Central memory CD8-positive, alpha-beta T cell (primary cell): ENCODE measurements at regions not wholly inside any gene's neighbourhood (a gene's known extent, or its start where the extent isn't known, plus 50 kb on each side); places are given as distances from the start of the nearest gene placed in this dataset.
"Not testable (repeated sequence)": the region's sequence is repeated elsewhere in the genome, so short reads cannot be mapped to it uniquely, and the experiment has no call there.

Source experiments
- ATAC-seq: fragments of 150-1000 bp; cut with Tn5 transposase; replicated peaks from 2 replicates; pipeline ENCODE4 v1.10.0; 2022; ENCODE audit warnings: mild to moderate bottlenecking, moderate FRiP score, moderate number of reproducible peaks; ENCODE audit not compliant: poor library complexity, severe bottlenecking; ENCODE audit errors: extremely low read depth
- DNase-seq, 2 donors: peaks; one replicate each; pipeline ENCODE4 v3.0.0; 2021; ENCODE audit warnings: low spot score in 2 of 2
- H3K27ac Mint-ChIP-seq: one replicate; pipeline ENCODE4 v1.8.0; 2022; ENCODE audit warnings: low read depth, mild to moderate bottlenecking, moderate library complexity, mixed read lengths
- H3K27me3 Mint-ChIP-seq: one replicate; pipeline ENCODE4 v1.8.0; 2022; ENCODE audit warnings: mixed read lengths
- H3K36me3 Mint-ChIP-seq: one replicate; pipeline ENCODE4 v1.8.0; 2022; ENCODE audit warnings: mild to moderate bottlenecking, moderate library complexity, mixed read lengths; ENCODE audit not compliant: insufficient read depth
- H3K4me1 Mint-ChIP-seq: one replicate; pipeline ENCODE4 v1.8.0; 2022; ENCODE audit warnings: mixed read lengths
- H3K4me3 Mint-ChIP-seq: one replicate; pipeline ENCODE4 v1.8.0; 2022; ENCODE audit warnings: mild to moderate bottlenecking, moderate library complexity, mixed read lengths
- H3K9me3 Mint-ChIP-seq: one replicate; pipeline ENCODE4 v1.8.0; 2022; ENCODE audit warnings: mixed read lengths

DNA sequence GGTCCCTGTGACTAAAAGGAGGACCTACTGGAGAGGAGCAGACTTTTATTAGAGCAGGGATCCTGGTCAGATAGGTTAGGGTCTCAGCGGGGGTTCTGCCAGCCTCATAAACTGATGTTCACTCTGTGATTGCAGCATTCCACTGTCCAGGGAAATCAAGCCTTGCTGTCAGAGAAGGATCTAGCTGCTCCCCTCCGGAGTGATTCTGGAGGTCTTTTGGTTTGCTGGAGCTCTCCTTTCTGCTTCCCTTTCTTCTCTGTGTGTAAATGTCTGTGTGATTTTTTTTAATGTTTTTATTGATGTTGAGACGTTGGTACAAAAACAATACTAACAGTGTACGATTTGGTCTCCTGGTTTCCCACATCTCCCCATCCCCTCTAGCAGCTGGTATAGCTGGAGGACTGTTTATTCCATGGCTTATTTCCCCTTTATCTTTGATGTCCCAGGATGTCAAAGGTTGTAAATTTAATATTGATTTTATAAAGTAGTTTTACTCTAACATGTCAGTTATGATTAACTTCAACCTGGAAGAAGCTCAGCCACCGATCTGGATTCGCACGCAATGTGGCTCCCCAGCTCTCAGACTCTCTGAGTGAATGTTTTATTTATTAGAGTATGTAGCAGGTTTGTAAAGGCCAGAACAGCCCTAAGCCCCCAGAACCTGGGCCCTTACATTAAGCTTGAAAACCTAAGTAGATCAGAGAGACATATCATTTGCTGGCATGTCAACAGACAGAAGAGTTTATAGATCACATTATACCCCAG is 202.3 kb upstream of the G2E3 start:
- Mint-ChIP-seq H3K4me1 (peaks cover 6% of the 10 kb centered on the region), H3K27ac (no peak overlapping the region), H3K36me3 (no peaks in the 10 kb centered on the region), H3K9me3 (no peaks in the 10 kb centered on the region), H3K4me3 (no peak overlapping the region), H3K27me3 (peaks cover 25% of the 10 kb centered on the region)
- DNase-seq (no peak), ATAC-seq (no peak)

DNA sequence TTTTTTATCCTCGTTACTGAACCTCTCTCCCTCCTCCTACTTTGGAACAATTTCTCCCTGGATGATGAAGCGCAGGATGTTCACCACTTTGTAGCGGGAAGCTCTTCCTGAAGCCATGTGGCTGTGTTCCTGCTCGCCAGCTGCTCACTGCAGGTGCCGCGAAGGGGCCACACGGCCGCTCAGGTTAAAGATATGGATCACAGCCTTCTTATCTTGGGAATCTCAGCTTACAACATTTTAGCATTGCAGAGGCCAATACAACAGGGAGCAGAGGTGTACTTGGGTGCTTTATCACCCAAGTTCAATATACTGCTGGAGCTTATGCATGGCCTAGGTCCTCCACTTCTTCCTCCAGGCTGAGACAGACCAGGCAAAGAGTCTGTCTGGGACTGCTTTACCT is 201.2 kb upstream of the G2E3 start:
- Mint-ChIP-seq H3K4me1 (peaks cover 6% of the 10 kb centered on the region), H3K27ac (no peak overlapping the region), H3K9me3 (no peaks in the 10 kb centered on the region), H3K4me3 (no peak overlapping the region), H3K36me3 (no peaks in the 10 kb centered on the region), H3K27me3 (peaks cover 25% of the 10 kb centered on the region)
- DNase-seq (no peak), ATAC-seq (no peak)

DNA sequence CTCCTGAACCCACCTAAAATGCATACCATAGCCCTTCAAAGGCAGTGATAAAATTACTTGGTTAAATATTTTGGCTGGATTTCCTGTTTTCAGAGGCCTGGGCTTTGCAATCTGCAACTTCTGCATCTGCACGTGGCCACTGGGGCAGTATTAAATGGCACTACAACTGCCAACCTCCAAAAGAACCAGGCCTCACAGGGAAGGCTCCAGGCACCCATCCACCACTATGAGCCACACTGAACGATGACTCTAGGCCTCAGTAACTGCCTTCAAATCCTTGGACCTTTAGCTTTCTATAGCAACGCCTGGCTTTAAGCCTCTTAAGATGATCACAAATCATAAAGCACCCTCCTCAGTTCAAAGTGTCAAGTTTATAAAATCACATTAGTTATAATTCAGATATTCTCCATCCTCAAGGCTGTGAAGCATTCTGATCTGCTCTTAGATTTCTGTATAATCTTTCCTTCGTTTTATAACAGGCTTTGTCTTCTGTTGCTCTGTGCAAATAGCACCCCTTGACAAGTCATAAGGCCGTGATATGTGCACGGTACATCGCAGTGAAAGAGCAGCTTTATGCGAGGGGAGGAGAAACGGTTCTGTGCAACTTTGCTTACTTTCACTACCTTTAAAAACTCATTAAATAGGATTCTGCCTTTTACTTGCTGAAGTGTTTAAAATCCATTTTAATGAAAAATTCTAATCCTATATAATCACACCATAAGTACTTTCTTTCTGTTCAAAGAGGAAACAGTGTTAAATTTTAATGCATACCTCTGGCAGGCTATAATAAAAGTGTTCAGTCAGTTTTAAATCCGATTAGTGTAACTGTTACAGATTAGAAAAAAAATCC is 196.4 kb upstream of the G2E3 start:
- H3K27me3 Mint-ChIP-seq: peaks cover 6% of the 10 kb centered on the region
- ATAC-seq (no peak), DNase-seq (no peak)
- no peaks in the 10 kb centered on the region for H3K9me3 Mint-ChIP-seq
- H3K4me1 Mint-ChIP-seq: no peaks in the 10 kb centered on the region
- no peak overlapping the region for H3K27ac Mint-ChIP-seq
- H3K36me3 Mint-ChIP-seq: no peaks in the 10 kb centered on the region
- H3K4me3 Mint-ChIP-seq: no peak overlapping the region

DNA sequence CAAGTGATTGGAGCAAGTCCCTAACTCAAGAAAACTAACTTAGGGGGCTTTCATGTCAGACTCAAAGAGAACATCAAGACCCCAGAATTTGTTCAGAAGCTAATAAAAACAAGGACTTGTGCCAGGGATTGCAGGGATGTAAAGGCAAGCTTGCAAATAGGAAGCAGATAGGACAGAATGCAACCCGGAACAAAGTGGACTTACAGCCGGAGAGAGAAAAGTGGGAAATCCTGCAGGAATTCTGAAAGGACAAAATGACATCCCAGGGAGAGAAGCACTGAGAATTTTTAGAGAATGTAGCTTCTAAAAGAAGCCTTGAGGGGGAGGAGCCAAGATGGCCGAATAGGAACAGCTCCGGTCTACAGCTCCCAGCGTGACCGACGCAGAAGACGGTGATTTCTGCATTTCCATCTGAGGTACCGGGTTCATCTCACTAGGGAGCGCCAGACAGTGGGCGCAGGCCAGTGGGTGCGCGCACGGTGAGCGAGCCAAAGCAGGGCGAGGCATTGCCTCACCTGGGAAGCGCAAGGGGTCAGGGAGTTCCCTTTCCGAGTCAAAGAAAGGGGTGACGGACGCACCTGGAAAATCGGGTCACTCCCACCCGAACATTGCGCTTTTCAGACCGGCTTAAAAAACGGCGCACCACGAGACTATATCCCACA is 195.6 kb upstream of the G2E3 start:
- DNase-seq, H3K4me1 Mint-ChIP-seq, H3K9me3 Mint-ChIP-seq, H3K27ac Mint-ChIP-seq, H3K4me3 Mint-ChIP-seq, H3K27me3 Mint-ChIP-seq, ATAC-seq, H3K36me3 Mint-ChIP-seq: not testable (repeated sequence)

DNA sequence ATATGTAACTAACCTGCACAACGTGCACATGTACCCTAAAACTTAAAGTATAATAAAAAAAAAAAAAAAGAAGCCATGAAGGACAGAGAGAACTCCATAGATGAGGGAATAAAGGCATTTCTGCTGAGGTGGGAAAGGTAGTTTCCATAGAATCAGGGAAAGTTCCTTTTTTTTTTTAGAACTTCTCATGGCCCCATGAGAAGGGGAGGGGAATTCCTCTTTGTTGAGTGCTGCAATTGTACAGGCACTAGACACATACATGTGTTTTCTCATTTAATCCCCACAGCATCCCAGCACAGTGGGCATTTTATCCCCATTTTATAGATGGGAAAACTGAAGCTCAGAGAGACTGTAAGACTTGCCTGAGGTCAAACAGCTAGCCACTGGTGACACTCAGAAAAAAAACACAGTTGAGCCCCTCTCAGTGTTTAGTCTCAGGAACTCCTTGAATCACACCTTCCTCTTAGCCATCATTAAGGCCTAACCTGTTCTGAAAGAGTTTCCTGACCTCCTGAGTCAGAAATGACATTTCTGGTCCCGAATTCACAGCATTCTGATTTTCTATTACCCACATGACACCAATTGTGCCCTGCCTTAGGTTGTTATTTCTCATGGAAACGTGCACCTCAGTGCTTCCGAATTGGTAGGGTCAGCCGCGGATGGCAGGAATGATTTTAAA is 189.3 kb upstream of the G2E3 start:
- DNase-seq (no peak), ATAC-seq (no peak)
- no peak overlapping the region for H3K4me3 Mint-ChIP-seq
- peaks cover 19% of the 10 kb centered on the region for H3K27me3 Mint-ChIP-seq
- H3K36me3 Mint-ChIP-seq: no peaks in the 10 kb centered on the region
- no peak overlapping the region for H3K27ac Mint-ChIP-seq
- H3K4me1 Mint-ChIP-seq: no peaks in the 10 kb centered on the region
- no peaks in the 10 kb centered on the region for H3K9me3 Mint-ChIP-seq

DNA sequence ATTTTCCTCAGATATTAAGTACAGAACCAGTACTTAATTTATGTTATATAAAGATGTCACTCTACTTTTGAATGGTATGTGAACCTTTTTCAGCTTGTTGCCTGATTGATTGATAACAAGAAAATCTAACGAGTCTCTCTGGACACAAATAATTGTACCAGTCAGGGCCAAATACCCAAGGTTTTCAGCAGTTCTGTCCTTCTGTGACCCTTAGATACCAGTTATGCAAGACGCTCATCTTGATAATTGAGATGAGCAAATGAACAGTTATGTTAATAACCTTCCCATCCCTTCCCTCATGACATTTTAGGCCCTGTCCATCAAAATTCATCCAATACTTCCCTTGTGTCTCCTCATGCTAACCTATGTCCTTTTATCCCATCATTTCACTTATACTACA is 185.9 kb upstream of the G2E3 start:
- no peak overlapping the region for H3K4me3 Mint-ChIP-seq
- no peaks in the 10 kb centered on the region for H3K4me1 Mint-ChIP-seq
- DNase-seq: no peak
- H3K27me3 Mint-ChIP-seq: peaks cover 23% of the 10 kb centered on the region
- no peaks in the 10 kb centered on the region for H3K9me3 Mint-ChIP-seq
- no peak overlapping the region for H3K27ac Mint-ChIP-seq
- H3K36me3 Mint-ChIP-seq: no peaks in the 10 kb centered on the region
- no peak for ATAC-seq

DNA sequence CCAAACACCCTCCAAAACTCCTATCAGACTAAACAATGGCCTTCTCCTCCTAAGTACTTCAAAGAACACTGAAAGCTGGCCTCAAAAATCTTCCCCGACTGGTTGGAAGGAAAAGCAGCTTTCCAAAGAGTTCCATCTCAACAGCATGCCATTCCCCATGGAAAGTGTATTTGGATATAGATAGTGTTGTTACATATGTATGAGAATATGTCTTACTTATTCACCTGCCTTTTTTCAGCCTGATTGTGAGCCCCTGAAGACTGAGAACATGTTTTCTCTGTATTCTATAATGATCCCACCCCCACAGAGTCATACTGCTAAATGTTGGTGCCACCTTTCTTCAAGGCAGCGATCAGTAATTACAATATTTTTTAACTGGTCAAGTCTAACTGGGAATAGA is 185.4 kb upstream of the G2E3 start:
- Mint-ChIP-seq H3K27ac (no peak overlapping the region), H3K4me3 (no peak overlapping the region), H3K27me3 (peaks cover 27% of the 10 kb centered on the region), H3K4me1 (no peaks in the 10 kb centered on the region), H3K9me3 (no peaks in the 10 kb centered on the region), H3K36me3 (no peaks in the 10 kb centered on the region)
- ATAC-seq (no peak), DNase-seq (no peak)

DNA sequence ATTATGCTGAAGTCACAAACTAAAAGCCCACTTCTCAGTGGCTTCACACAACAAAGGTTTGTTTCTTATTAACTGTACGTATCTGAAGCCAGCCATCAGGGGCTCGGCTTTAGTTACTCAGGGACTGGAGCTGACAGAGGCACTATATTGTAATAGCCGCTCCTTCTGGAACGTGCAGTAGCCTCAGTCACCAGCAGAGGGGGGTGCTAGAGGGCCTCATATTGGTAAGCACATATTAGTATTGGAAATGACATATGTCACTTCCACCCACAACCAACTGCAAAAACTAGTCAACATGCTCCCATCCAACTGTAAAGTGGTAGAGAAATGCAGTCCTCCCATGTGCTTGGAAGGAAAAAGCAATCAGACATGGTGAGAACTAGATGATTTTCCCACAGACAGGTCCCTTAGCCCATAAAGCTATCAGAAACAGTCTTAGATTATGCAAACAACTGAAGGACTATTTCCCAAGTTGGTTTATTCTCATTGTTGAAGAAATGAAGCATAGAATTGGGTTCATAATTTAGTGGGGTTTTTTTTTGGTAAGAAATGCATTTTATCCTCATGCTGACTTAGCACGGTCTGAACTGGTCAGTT is 183.6 kb upstream of the G2E3 start:
- Mint-ChIP-seq H3K27me3 (peaks cover 40% of the 10 kb centered on the region), H3K4me1 (no peaks in the 10 kb centered on the region), H3K27ac (no peak overlapping the region), H3K36me3 (no peaks in the 10 kb centered on the region), H3K9me3 (no peaks in the 10 kb centered on the region), H3K4me3 (no peak overlapping the region)
- DNase-seq: peak; percentile 19 to 23
- ATAC-seq: no peak

DNA sequence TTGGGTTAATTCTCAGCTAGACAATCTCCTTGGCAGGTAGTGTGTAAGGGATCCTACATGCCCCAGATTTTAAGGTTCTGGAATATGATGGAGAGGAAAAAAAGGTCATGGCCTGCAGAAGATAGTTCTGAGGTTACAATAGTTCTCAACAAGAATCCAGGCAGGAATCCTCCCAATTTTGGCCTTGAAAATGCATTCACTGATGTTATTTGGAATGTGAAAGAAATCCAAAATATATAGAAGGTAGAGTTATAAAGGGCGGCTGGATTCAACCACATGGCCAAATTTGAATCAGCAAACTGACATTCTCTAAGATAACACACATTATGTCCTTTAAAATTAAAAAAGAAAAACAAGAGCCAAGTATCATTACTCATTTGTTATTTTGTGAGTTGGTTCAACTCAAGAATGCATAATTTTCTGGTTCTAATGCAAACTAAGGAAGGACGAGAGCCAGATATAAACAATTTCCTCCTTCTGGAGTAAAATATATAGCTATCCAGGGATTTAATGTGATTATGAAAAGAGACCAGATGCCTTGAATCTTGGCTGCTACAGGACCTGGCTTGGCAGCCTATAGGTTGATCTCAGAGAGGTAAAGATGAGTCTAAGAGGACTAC is 177.0 kb upstream of the G2E3 start:
- Mint-ChIP-seq H3K4me1 (no peaks in the 10 kb centered on the region), H3K27me3 (peaks cover 38% of the 10 kb centered on the region), H3K36me3 (no peaks in the 10 kb centered on the region), H3K4me3 (no peak overlapping the region), H3K9me3 (no peaks in the 10 kb centered on the region), H3K27ac (no peak overlapping the region)
- ATAC-seq (no peak), DNase-seq (no peak)

DNA sequence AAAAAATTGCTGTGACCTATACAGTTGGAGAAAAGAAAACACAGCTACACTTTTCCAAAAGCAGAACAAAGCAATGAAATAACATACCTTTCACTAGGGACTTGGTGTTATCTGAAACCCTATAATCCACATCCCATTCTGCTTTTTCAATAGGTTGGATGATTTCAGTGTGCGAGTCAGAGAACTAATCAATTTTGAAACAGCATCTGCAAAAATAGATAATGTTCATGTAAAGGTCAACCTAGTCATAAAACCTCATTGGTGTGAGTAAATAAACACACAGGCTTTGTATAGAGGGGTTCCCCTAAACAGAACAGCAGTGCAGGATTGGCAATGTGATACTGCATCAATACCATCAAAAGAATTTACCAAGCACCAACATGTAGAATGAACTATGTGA is 173.0 kb upstream of the G2E3 start:
- Mint-ChIP-seq H3K27me3 (peaks cover 12% of the 10 kb centered on the region), H3K27ac (no peak overlapping the region)

DNA sequence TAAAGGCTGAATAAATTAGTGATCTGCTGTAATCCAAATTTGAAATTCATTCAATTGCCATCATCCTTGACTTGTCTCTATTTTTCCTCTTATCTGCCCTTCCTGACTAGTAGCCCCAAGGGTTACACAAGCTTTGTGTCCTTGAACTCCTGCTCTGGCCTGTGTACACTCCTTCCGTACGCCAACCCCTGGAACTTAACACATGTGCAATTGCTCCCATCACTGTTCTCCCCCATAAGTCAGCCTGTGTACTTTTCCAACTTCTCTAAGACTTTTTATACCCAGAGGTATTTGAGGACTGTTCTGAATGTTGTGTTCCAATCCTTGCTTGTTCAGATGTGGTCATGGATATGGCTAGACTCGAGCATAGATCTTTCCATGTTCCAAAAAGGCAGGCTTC is 171.1 kb upstream of the G2E3 start:
- Mint-ChIP-seq H3K27me3 (peaks cover 10% of the 10 kb centered on the region), H3K4me1 (no peaks in the 10 kb centered on the region), H3K27ac (no peak overlapping the region), H3K36me3 (no peaks in the 10 kb centered on the region), H3K4me3 (no peak overlapping the region), H3K9me3 (no peaks in the 10 kb centered on the region)
- ATAC-seq (no peak), DNase-seq (no peak)

More for the DNA sequence above, 173.0 kb upstream of the G2E3 start:
- no peak for ATAC-seq
- no peaks in the 10 kb centered on the region for H3K4me1 Mint-ChIP-seq
- no peaks in the 10 kb centered on the region for H3K36me3 Mint-ChIP-seq
- no peaks in the 10 kb centered on the region for H3K9me3 Mint-ChIP-seq
- no peak overlapping the region for H3K4me3 Mint-ChIP-seq
- DNase-seq: no peak
